ENCODE measurements at regions not wholly inside any gene's neighbourhood (a gene's known extent, or its start where the extent isn't known, plus 50 kb on each side); places are given as distances from the start of the nearest gene placed in this dataset.

- no peak for DNase-seq (ENCODE audit: low spot score)
These were observed 608.0 kb upstream of the JAG1 start for GRCh38 chr20:11281768-11282167.

DNA sequence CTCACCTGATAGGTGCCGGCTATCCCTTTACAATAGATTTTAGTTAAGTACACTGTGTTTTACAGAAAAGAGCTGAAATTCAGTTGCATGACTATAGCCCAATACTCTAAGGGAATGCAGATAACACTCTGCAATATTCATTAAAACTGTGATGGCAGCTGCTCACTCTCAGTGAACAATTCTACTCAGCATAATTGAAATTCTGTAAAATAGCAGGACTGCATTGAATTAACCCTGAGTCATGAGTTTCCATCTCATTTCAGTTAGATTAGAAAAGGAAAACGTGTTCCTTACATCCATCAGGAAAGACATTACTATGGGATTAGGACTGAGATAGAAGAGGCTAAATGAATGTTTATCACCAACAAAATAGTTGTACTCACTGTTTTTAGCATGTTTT, 613.3 kb upstream of the JAG1 start:
- no peak for DNase-seq (ENCODE audit: low spot score)

- no peak for DNase-seq (ENCODE audit: low spot score)
These were observed 621.5 kb upstream of the BTBD3 start for GRCh38 chr20:11296221-11296620.

DNA sequence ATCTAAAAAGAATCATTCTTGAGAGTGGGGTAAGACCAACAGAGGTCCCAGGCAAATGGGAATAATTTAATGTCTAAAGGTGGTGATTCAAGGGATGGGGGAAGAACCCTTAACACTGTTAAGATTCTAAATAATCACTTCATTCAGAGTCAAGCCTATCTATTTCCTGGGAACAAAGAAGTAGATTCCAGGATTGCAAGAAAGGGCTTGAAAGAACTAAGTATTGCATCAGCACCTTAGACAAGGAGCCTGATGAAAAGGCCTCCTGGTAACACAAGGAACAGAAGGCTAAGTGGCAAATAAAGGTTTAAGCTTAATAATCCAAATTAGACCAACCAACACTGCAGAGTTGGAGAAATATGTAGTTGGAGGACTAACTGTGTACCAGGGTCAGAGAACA, 620.7 kb upstream of the BTBD3 start:
- no peak for DNase-seq (ENCODE audit: low spot score)

GRCh38 chr20:11301699-11302098, 616.0 kb upstream of the BTBD3 start:
- no peak for DNase-seq (ENCODE audit: low spot score)

- no peak for DNase-seq (ENCODE audit: low spot score)
These were observed 615.3 kb upstream of the BTBD3 start for GRCh38 chr20:11302436-11302835.

DNA sequence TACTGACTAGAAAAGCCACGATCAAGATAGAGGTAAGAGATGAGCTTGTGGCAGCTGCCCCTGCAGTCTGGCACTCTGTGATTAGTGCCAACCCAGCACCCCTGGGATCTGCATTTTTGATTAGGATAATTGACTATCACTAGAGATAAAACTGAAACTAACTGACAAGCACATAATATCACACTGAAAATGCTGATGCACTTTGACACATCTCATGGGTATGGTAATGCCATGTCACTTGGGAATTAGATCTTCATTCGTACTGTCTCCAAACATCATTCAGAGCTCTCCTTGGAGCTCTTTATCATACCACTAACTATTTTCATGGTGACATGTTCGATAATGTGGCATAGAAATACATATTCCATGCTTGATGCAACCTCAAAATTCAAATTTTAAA, 612.9 kb upstream of the BTBD3 start:
- no peak for DNase-seq (ENCODE audit: low spot score)

DNA sequence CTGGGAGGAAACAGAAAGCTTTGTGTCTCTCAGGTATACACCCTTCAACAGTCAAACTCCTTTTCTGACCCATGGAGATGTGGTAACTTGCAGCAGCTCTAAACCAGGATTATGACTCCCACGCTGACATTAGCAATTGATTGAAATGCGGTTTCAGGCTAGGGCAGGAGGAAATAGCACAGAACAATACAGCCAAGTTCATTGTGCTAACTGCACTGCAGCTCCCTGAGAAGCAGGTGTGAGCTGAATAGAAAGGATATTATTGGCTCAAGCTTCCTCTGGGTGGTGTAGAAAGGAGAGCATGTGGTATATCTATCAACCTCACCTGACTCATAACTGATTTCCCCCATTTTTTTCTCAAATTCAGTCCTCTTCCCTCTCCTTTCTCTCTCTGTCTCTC, 612.3 kb upstream of the BTBD3 start:
- no peak for DNase-seq (ENCODE audit: low spot score)

DNA sequence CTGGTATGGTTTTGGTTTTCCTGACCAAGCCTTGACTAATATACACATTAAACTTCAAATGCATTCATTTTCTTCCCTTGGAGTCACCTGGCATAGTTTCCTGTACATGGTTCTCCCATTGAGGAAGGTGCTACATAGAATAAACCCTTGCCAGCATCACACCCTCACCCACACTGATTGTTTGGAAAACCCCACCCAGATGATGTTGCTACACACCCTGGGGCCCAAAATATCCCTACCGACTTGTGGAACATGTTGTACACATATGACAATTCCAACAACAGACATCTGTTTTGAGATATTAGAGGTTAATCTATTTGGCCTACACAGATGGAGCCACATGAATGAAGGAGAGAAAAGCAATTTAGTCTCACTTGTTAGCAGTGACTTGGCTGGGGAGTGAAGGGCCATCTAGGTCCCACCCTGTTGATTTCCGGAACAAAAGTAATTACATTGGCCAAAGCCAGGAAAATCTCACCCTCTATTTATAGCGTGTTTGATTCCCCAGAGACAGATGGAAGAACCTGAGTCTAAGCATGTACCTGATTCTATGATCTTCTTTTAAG, 606.0 kb upstream of the BTBD3 start:
- DNase-seq (ENCODE audit: low spot score): no peak

- DNase-seq (ENCODE audit: low spot score): no peak
These were observed 602.2 kb upstream of the BTBD3 start for GRCh38 chr20:11315525-11315924.

GRCh38 chr20:11316244-11316643, 601.4 kb upstream of the BTBD3 start:
- DNase-seq (ENCODE audit: low spot score): no peak

GRCh38 chr20:11320033-11320432, 597.7 kb upstream of the BTBD3 start:
- no peak for DNase-seq (ENCODE audit: low spot score)

- DNase-seq (ENCODE audit: low spot score): no peak
These were observed 593.9 kb upstream of the BTBD3 start for GRCh38 chr20:11323816-11324215.

- DNase-seq (ENCODE audit: low spot score): no peak
These were observed 592.7 kb upstream of the BTBD3 start for GRCh38 chr20:11324990-11325389.

DNA sequence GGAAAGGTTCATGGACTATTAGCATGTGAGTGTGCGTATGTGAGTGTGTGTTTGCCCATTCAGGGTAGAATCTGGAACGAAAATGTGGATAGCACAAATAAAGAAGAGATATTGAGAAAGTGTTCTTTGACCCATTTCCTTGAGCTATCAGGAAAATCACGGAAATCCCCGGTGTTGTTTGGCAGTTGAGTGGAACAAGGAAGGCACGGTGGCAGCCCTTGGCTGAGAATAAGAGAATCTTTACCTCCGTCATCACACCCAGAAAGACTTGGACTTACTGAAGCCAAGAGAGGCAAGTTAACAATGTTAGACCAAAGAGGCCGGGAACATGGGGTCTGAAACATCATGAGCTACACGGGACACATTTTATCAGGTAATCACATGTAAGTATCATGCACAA, 588.9 kb upstream of the BTBD3 start:
- no peak for DNase-seq (ENCODE audit: low spot score)

- no peak for DNase-seq (ENCODE audit: low spot score)
These were observed 588.4 kb upstream of the BTBD3 start for GRCh38 chr20:11329271-11329670.

DNA sequence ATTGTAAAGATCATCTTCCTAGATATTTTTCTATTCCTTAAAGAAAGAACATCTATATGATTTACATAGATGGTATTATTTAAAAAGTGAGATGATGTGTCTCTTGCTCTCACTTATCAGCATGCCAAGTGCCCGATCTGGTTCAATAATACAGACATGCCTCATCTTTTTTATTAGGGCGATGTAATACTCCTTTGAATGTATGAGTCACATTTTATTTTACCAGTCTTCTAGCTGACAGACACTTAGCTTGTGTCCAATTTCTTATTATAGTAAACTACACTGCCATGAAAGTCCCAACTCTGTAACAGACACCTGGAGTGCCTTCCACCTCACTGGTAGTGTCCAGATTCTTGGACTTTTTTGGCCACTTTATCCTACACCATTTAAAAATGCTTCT, 586.6 kb upstream of the BTBD3 start:
- DNase-seq (ENCODE audit: low spot score): no peak

DNA sequence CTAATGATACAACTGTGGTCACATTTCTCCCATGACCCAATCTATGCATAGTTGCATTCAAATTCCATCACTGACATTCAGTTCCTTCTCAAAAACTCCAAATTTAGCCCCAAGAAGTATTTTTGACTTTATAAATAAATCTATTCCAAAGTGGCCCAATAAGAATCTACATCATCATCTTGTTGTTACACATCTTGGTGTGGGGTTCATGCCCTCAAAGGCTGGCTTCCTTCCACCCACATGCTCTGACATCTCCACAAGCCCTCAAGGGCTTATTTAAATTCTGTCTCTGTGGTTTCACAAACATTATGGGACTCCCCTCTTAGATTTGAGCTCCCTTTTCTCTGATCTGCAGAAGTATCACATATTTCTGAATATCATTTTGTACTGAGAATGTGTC, 585.3 kb upstream of the BTBD3 start:
- DNase-seq (ENCODE audit: low spot score): no peak

GRCh38 chr20:11333634-11334033, 584.1 kb upstream of the BTBD3 start:
- DNase-seq (ENCODE audit: low spot score): no peak

- no peak for DNase-seq (ENCODE audit: low spot score)
These were observed 580.1 kb upstream of the BTBD3 start for GRCh38 chr20:11337361-11338130.

GRCh38 chr20:11338496-11339306, 579.0 kb upstream of the BTBD3 start:
- no peak for DNase-seq (ENCODE audit: low spot score)

DNA sequence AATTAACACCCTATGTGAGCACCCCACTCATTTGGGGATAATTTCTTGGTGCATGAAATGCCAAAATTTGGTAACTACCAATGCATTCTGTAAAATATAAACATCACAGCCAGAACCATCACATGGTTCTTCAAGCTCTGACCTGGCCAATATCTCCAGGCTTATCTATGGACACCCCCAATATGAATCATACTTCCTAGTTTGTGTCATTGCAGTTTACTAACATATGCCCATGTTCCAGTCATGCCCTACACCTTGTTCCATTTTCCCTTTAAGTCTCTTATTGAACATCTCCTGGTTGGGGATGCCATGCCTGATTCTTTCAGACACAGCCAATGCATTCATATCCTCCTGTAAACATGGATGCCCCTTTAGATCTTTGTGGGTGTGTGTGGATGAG, 572.8 kb upstream of the BTBD3 start:
- DNase-seq (ENCODE audit: low spot score): no peak

GRCh38 chr20:11347738-11348137, 570.0 kb upstream of the BTBD3 start:
- no peak for DNase-seq (ENCODE audit: low spot score)

All from NAMALWA (cell line).